ENCODE measurements at regions not wholly inside any gene's neighbourhood (a gene's known extent, or its start where the extent isn't known, plus 50 kb on each side); places are given as distances from the start of the nearest gene placed in this dataset.
"Not testable (repeated sequence)": the region's sequence is repeated elsewhere in the genome, so short reads cannot be mapped to it uniquely, and the experiment has no call there.

- not testable (repeated sequence) for H3K27ac ChIP-seq (ENCODE audit: low read length); H3K4me1 ChIP-seq (ENCODE audit: control insufficient read depth in 1 of 2, insufficient read depth in 2 of 2, low read length in 2 of 2); H3K36me3 ChIP-seq (ENCODE audit: control insufficient read depth in 1 of 2, insufficient read depth in 2 of 2, low read length in 2 of 2)
Measured at GRCh38 chr2:38482710-38483109, 105.6 kb upstream of the ATL2 start.

GRCh38 chr2:38480617-38481016, 103.5 kb upstream of the ATL2 start:
- Histone ChIP-seq H3K27ac (ENCODE audit: low read length) (no peak overlapping the region), H3K4me1 (ENCODE audit: control insufficient read depth in 1 of 2, insufficient read depth in 2 of 2, low read length in 2 of 2) (peaks cover 0 to 6% of the 10 kb centered on the region in 2 donors), H3K27me3 (ENCODE audit: low read depth, low read length) (no peaks in the 10 kb centered on the region), H3K4me3 (ENCODE audit: low read depth in 1 of 2, low read length in 2 of 2) (peak overlapping the region in 1 of 2 donors; percentile 7), H3K36me3 (ENCODE audit: control insufficient read depth in 1 of 2, insufficient read depth in 2 of 2, low read length in 2 of 2) (peaks cover 0 to 7% of the 10 kb centered on the region in 2 donors), H3K9me3 (ENCODE audit: control insufficient read depth in 1 of 2, low read length in 2 of 2) (peaks cover 11 to 15% of the 10 kb centered on the region in 2 donors)

More at GRCh38 chr2:38482710-38483109, 105.6 kb upstream of the ATL2 start:
- H3K4me3 ChIP-seq (ENCODE audit: low read depth in 1 of 2, low read length in 2 of 2); H3K27me3 ChIP-seq (ENCODE audit: low read depth, low read length): not testable (repeated sequence)
- H3K9me3 ChIP-seq (ENCODE audit: control insufficient read depth in 1 of 2, low read length in 2 of 2), result peaks cover 11 to 15% of the 10 kb centered on the region in 2 donors

- H3K9me3 ChIP-seq (ENCODE audit: control insufficient read depth in 1 of 2, low read length in 2 of 2), result peaks cover 11 to 15% of the 10 kb centered on the region in 2 donors
- H3K4me1 ChIP-seq (ENCODE audit: control insufficient read depth in 1 of 2, insufficient read depth in 2 of 2, low read length in 2 of 2), result peaks cover 7 to 8% of the 10 kb centered on the region in 2 donors
- H3K27me3 ChIP-seq (ENCODE audit: low read depth, low read length), result no peaks in the 10 kb centered on the region
- H3K27ac ChIP-seq (ENCODE audit: low read length), result no peak overlapping the region
- peaks cover 0 to 7% of the 10 kb centered on the region in 2 donors for H3K36me3 ChIP-seq (ENCODE audit: control insufficient read depth in 1 of 2, insufficient read depth in 2 of 2, low read length in 2 of 2)
- H3K4me3 ChIP-seq (ENCODE audit: low read depth in 1 of 2, low read length in 2 of 2), result no peak overlapping the region
Measured at GRCh38 chr2:38477006-38477405, 99.9 kb upstream of the ATL2 start.

- Histone ChIP-seq H3K9me3 (ENCODE audit: control insufficient read depth in 1 of 2, low read length in 2 of 2) (peaks cover 6 to 8% of the 10 kb centered on the region in 2 donors), H3K27ac (ENCODE audit: low read length) (no peak overlapping the region), H3K36me3 (ENCODE audit: control insufficient read depth in 1 of 2, insufficient read depth in 2 of 2, low read length in 2 of 2) (peaks cover 0 to 3% of the 10 kb centered on the region in 2 donors), H3K4me1 (ENCODE audit: control insufficient read depth in 1 of 2, insufficient read depth in 2 of 2, low read length in 2 of 2) (peaks cover 7 to 8% of the 10 kb centered on the region in 2 donors), H3K27me3 (ENCODE audit: low read depth, low read length) (no peaks in the 10 kb centered on the region), H3K4me3 (ENCODE audit: low read depth in 1 of 2, low read length in 2 of 2) (no peak overlapping the region)
Measured at GRCh38 chr2:38475567-38475881, 98.5 kb upstream of the ATL2 start.

- no peak overlapping the region for H3K4me3 ChIP-seq (ENCODE audit: low read depth in 1 of 2, low read length in 2 of 2)
- H3K4me1 ChIP-seq (ENCODE audit: control insufficient read depth in 1 of 2, insufficient read depth in 2 of 2, low read length in 2 of 2), result peaks cover 7 to 8% of the 10 kb centered on the region in 2 donors
- peak overlapping the region; percentile 5 for H3K27ac ChIP-seq (ENCODE audit: low read length)
- H3K36me3 ChIP-seq (ENCODE audit: control insufficient read depth in 1 of 2, insufficient read depth in 2 of 2, low read length in 2 of 2), result no peaks in the 10 kb centered on the region
- H3K27me3 ChIP-seq (ENCODE audit: low read depth, low read length), result no peaks in the 10 kb centered on the region
- H3K9me3 ChIP-seq (ENCODE audit: control insufficient read depth in 1 of 2, low read length in 2 of 2), result peaks cover under 1 to 2% of the 10 kb centered on the region in 2 donors
Measured at GRCh38 chr2:38474715-38475566, 97.9 kb upstream of the ATL2 start.

- no peak overlapping the region for H3K27ac ChIP-seq (ENCODE audit: low read length)
Measured at GRCh38 chr2:38474021-38474456, 97.0 kb upstream of the ATL2 start.

GRCh38 chr2:38473333-38474005, 96.4 kb upstream of the ATL2 start:
- Histone ChIP-seq H3K9me3 (ENCODE audit: control insufficient read depth in 1 of 2, low read length in 2 of 2) (no peaks in the 10 kb centered on the region), H3K27me3 (ENCODE audit: low read depth, low read length) (no peaks in the 10 kb centered on the region), H3K36me3 (ENCODE audit: control insufficient read depth in 1 of 2, insufficient read depth in 2 of 2, low read length in 2 of 2) (no peaks in the 10 kb centered on the region), H3K27ac (ENCODE audit: low read length) (no peak overlapping the region), H3K4me1 (ENCODE audit: control insufficient read depth in 1 of 2, insufficient read depth in 2 of 2, low read length in 2 of 2) (peaks cover 7 to 8% of the 10 kb centered on the region in 2 donors), H3K4me3 (ENCODE audit: low read depth in 1 of 2, low read length in 2 of 2) (no peak overlapping the region)

More at GRCh38 chr2:38474021-38474456, 97.0 kb upstream of the ATL2 start:
- Histone ChIP-seq H3K4me1 (ENCODE audit: control insufficient read depth in 1 of 2, insufficient read depth in 2 of 2, low read length in 2 of 2) (peaks cover 7 to 8% of the 10 kb centered on the region in 2 donors), H3K9me3 (ENCODE audit: control insufficient read depth in 1 of 2, low read length in 2 of 2) (no peaks in the 10 kb centered on the region), H3K27me3 (ENCODE audit: low read depth, low read length) (no peaks in the 10 kb centered on the region), H3K36me3 (ENCODE audit: control insufficient read depth in 1 of 2, insufficient read depth in 2 of 2, low read length in 2 of 2) (no peaks in the 10 kb centered on the region), H3K4me3 (ENCODE audit: low read depth in 1 of 2, low read length in 2 of 2) (no peak overlapping the region)

GRCh38 chr2:38470115-38470514, 93.0 kb upstream of the ATL2 start:
- H3K9me3 ChIP-seq (ENCODE audit: control insufficient read depth in 1 of 2, low read length in 2 of 2), result no peaks in the 10 kb centered on the region
- H3K4me1 ChIP-seq (ENCODE audit: control insufficient read depth in 1 of 2, insufficient read depth in 2 of 2, low read length in 2 of 2), result peaks cover 6 to 19% of the 10 kb centered on the region in 2 donors
- no peak overlapping the region for H3K27ac ChIP-seq (ENCODE audit: low read length)
- no peak overlapping the region for H3K4me3 ChIP-seq (ENCODE audit: low read depth in 1 of 2, low read length in 2 of 2)
- H3K36me3 ChIP-seq (ENCODE audit: control insufficient read depth in 1 of 2, insufficient read depth in 2 of 2, low read length in 2 of 2), result no peaks in the 10 kb centered on the region
- H3K27me3 ChIP-seq (ENCODE audit: low read depth, low read length), result no peaks in the 10 kb centered on the region

GRCh38 chr2:38467768-38468455, 90.8 kb upstream of the ATL2 start:
- H3K36me3 ChIP-seq (ENCODE audit: control insufficient read depth in 1 of 2, insufficient read depth in 2 of 2, low read length in 2 of 2), result no peaks in the 10 kb centered on the region
- H3K27ac ChIP-seq (ENCODE audit: low read length), result peak overlapping the region; percentile 52
- H3K4me3 ChIP-seq (ENCODE audit: low read depth in 1 of 2, low read length in 2 of 2), result no peak overlapping the region
- H3K9me3 ChIP-seq (ENCODE audit: control insufficient read depth in 1 of 2, low read length in 2 of 2), result no peaks in the 10 kb centered on the region
- peaks cover 0 to 12% of the 10 kb centered on the region in 2 donors for H3K4me1 ChIP-seq (ENCODE audit: control insufficient read depth in 1 of 2, insufficient read depth in 2 of 2, low read length in 2 of 2)
- H3K27me3 ChIP-seq (ENCODE audit: low read depth, low read length), result no peaks in the 10 kb centered on the region

- no peaks in the 10 kb centered on the region for H3K36me3 ChIP-seq (ENCODE audit: control insufficient read depth in 1 of 2, insufficient read depth in 2 of 2, low read length in 2 of 2)
- no peak overlapping the region for H3K4me3 ChIP-seq (ENCODE audit: low read depth in 1 of 2, low read length in 2 of 2)
- peaks cover 0 to 12% of the 10 kb centered on the region in 2 donors for H3K4me1 ChIP-seq (ENCODE audit: control insufficient read depth in 1 of 2, insufficient read depth in 2 of 2, low read length in 2 of 2)
- peak overlapping the region; percentile 52 for H3K27ac ChIP-seq (ENCODE audit: low read length)
- no peaks in the 10 kb centered on the region for H3K9me3 ChIP-seq (ENCODE audit: control insufficient read depth in 1 of 2, low read length in 2 of 2)
- H3K27me3 ChIP-seq (ENCODE audit: low read depth, low read length), result no peaks in the 10 kb centered on the region
Measured at GRCh38 chr2:38466876-38467767, 90.0 kb upstream of the ATL2 start.
